MCF 10A (cell line): ENCODE measurements at regions not wholly inside any gene's neighbourhood (a gene's known extent, or its start where the extent isn't known, plus 50 kb on each side); places are given as distances from the start of the nearest gene placed in this dataset.
"Not testable (repeated sequence)": the region's sequence is repeated elsewhere in the genome, so short reads cannot be mapped to it uniquely, and the experiment has no call there.

ENCODE experiments used
- BruUV-seq: library from RNA; stranded (reverse); fragments of 400-500 nt; replicated peaks from 2 replicates; lab custom pipeline; 2021; lab: Mats Ljungman, UMichigan
- CTCF ChIA-PET: fragments of 300-600 bp; sonication (Branson Sonifier 250); formaldehyde crosslinking; extraction: SDS; loops from one replicate; lab custom pipeline; 2021; ENCODE audit warnings: antibody characterized with exemption, inconsistent platforms; lab: Yijun Ruan, JAX
- POLR2A ChIA-PET: fragments of 300-600, 350-650 bp; sonication (Branson Sonifier 250); formaldehyde crosslinking; extraction: SDS; loops from one replicate; lab custom pipeline; 2020; ENCODE audit warnings: antibody characterized with exemption, inconsistent platforms; lab: Yijun Ruan, JAX
- DNase-seq: peaks from one replicate; pipeline ENCODE4 v3.0.0-alpha.2; 2018; ENCODE audit not compliant: unreplicated experiment
- H3K27ac Mint-ChIP-seq: one replicate; pipeline ENCODE4 v1.8.0; 2022; ENCODE audit warnings: mild to moderate bottlenecking, low read depth, mixed read lengths; ENCODE audit not compliant: unreplicated experiment
- H3K27me3 Mint-ChIP-seq: one replicate; pipeline ENCODE4 v1.8.0; 2022; ENCODE audit warnings: mixed read lengths; ENCODE audit not compliant: insufficient read depth, unreplicated experiment
- H3K36me3 Mint-ChIP-seq: one replicate; pipeline ENCODE4 v1.8.0; 2022; ENCODE audit warnings: mild to moderate bottlenecking, moderate library complexity, mixed read lengths; ENCODE audit not compliant: insufficient read depth, unreplicated experiment
- H3K4me1 Mint-ChIP-seq: one replicate; pipeline ENCODE4 v1.8.0; 2022; ENCODE audit warnings: mixed read lengths; ENCODE audit not compliant: insufficient read depth, unreplicated experiment
- H3K4me3 Mint-ChIP-seq: one replicate; pipeline ENCODE4 v1.8.0; 2022; ENCODE audit warnings: mild to moderate bottlenecking, moderate library complexity, mixed read lengths; ENCODE audit not compliant: unreplicated experiment
- H3K9me3 Mint-ChIP-seq: one replicate; pipeline ENCODE4 v1.8.0; 2022; ENCODE audit warnings: mixed read lengths; ENCODE audit not compliant: unreplicated experiment
- intact Hi-C: fragments of 100-400 bp; cut with micrococcal nuclease; formaldehyde crosslinking; loops from 2 replicates; pipeline ENCODE4 v1.14.1; 2022
- TF ChIP-seq, protein P1 (sequence below): fragments of 200-600 bp; IDR thresholded peaks from one replicate; pipeline ENCODE4 v1.8.0; 2022; ENCODE audit warnings: antibody characterized with exemption, mild to moderate bottlenecking; ENCODE audit not compliant: unreplicated experiment

DNA sequence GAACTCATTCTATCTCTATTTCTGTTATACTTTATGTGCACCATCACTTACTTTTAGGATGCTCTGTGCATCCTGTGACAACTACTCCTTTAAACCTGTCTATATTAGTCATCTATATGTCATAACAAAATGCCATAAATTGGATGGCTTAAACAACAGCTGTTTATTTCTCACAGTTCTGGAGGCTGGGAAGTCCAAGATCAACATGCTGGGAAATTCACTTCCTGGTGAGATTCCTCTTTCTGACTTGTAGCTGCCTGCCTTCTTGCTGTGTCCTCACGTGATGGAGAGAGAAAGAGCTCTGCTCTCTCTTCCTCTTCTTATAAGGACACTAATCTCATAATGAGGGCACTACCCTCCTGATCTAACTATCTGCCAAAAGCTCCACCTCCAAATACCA lies 62.3 kb upstream of the RCOR3 start:
- DNase-seq = peak; percentile 42
- no peaks in the 10 kb centered on the region for H3K36me3 Mint-ChIP-seq
- H3K27ac Mint-ChIP-seq = no peak overlapping the region
- peaks cover 13% of the 10 kb centered on the region for H3K9me3 Mint-ChIP-seq
- H3K4me1 Mint-ChIP-seq = peaks cover 24% of the 10 kb centered on the region
- intact Hi-C loops = no loop called here
- ChIA-PET POLR2A (interaction anchor here (0.6 to 1.0 kb wide), 2 partner anchors 61 to 889 kb away, joined by 3 read pairs; no protein-coding TSS in a partner anchor), CTCF (interaction anchor here (0.9 kb wide), 1 partner anchor 303 kb away, joined by 3 read pairs; no protein-coding TSS in a partner anchor)
- TF ChIP-seq, protein P1, sequence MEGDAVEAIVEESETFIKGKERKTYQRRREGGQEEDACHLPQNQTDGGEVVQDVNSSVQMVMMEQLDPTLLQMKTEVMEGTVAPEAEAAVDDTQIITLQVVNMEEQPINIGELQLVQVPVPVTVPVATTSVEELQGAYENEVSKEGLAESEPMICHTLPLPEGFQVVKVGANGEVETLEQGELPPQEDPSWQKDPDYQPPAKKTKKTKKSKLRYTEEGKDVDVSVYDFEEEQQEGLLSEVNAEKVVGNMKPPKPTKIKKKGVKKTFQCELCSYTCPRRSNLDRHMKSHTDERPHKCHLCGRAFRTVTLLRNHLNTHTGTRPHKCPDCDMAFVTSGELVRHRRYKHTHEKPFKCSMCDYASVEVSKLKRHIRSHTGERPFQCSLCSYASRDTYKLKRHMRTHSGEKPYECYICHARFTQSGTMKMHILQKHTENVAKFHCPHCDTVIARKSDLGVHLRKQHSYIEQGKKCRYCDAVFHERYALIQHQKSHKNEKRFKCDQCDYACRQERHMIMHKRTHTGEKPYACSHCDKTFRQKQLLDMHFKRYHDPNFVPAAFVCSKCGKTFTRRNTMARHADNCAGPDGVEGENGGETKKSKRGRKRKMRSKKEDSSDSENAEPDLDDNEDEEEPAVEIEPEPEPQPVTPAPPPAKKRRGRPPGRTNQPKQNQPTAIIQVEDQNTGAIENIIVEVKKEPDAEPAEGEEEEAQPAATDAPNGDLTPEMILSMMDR = no peak
- BruUV-seq = no TSS peak
- H3K4me3 Mint-ChIP-seq = no peak overlapping the region
- H3K27me3 Mint-ChIP-seq = no peaks in the 10 kb centered on the region

DNA sequence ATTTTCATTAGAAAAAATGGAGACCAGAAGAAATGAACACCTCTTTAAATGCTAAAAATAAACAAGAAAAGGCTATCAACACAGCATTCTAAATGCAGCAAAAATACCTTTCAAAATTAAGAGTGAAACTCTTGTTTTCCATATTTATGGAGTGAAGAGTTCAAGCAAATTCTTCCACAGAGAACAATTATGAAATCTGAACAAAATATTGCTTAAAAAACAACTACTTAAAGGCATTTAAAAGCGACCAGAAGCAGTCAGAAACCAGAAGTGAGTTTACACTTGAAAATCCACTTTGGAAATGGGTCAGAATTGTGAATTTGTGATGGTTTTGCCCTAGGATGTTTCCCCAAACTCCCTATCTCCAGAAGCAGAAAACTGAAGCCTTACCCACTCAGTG lies 60.9 kb upstream of the KCNH1 start:
- no peaks in the 10 kb centered on the region for H3K27me3 Mint-ChIP-seq
- no peak for DNase-seq
- ChIA-PET CTCF (no interaction called here), POLR2A (no interaction called here)
- H3K36me3 Mint-ChIP-seq = no peaks in the 10 kb centered on the region
- H3K27ac Mint-ChIP-seq = no peak overlapping the region
- TF ChIP-seq, protein P1 = no peak
- intact Hi-C loops = no loop called here
- no TSS peak for BruUV-seq
- H3K9me3 Mint-ChIP-seq = peaks cover 13% of the 10 kb centered on the region
- H3K4me3 Mint-ChIP-seq = no peak overlapping the region
- peaks cover 24% of the 10 kb centered on the region for H3K4me1 Mint-ChIP-seq

DNA sequence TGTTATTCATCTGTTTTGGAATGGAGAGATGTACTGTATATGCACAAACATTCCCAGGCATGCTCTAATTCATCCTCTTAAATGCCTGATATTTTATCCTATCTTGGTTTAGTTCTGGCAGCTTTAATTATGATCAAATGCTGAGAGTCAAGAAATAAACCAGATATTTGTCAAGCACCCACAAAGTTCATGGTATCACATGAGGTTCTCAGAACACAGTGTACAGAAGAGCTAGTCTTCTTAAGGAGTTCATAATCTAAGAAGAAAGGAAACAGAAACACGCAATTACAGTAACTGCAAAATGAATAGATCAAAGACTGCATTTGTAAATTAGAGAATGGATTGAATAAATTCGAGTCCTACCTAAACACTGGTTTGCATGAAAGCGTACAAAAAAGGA lies 58.3 kb upstream of the KCNH1 start:
- intact Hi-C loops = no loop called here
- no peak for DNase-seq
- Mint-ChIP-seq H3K9me3 (peaks cover 13% of the 10 kb centered on the region), H3K4me3 (no peak overlapping the region), H3K27ac (no peak overlapping the region), H3K4me1 (peaks cover 6% of the 10 kb centered on the region), H3K36me3 (no peaks in the 10 kb centered on the region), H3K27me3 (no peaks in the 10 kb centered on the region)
- POLR2A ChIA-PET = interaction anchor here (0.6 kb wide), 1 partner anchor 191 kb away, joined by 3 read pairs; no protein-coding TSS in a partner anchor
- TF ChIP-seq, protein P1 = no peak
- CTCF ChIA-PET = interaction anchor here (0.7 to 1.6 kb wide), 3 partner anchors 240 to 1387 kb away, joined by 3 to 6 read pairs (median 5); no protein-coding TSS in a partner anchor
- BruUV-seq = no TSS peak

DNA sequence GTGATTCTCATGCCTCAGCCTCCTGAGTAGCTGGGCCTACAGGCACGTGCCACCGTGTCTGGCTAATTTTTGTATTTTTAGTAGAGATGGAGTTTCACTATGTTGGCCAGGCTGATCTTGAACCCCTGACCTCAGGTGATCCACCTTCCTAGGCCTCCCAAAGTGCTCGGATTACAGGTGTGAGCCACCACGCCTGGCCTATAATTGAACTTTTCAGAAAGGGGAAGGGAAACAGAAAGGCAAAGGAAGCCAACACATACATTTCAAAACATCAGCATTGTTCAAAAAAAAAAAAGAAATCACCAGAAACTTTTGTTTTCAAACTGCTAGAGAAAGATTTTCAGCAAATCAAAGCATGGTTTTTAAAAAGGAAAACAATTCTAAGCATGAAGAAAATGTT lies 54.8 kb upstream of the KCNH1 start:
- CTCF ChIA-PET = interaction anchor here (0.6 kb wide), 1 partner anchor 789 kb away, joined by 4 read pairs; no protein-coding TSS in a partner anchor
- BruUV-seq, POLR2A ChIA-PET, H3K4me1 Mint-ChIP-seq, H3K27me3 Mint-ChIP-seq, H3K27ac Mint-ChIP-seq, DNase-seq, H3K36me3 Mint-ChIP-seq, H3K4me3 Mint-ChIP-seq, H3K9me3 Mint-ChIP-seq, intact Hi-C loops: not testable (repeated sequence)
